ENCODE measurements at regions not wholly inside any gene's neighbourhood (a gene's known extent, or its start where the extent isn't known, plus 50 kb on each side); places are given as distances from the start of the nearest gene placed in this dataset.

- no peaks in the 10 kb centered on the region for H3K4me1 ChIP-seq (ENCODE audit: control insufficient read depth, extremely low read depth, insufficient read depth, low read length)
- TF ChIP-seq, protein P1, sequence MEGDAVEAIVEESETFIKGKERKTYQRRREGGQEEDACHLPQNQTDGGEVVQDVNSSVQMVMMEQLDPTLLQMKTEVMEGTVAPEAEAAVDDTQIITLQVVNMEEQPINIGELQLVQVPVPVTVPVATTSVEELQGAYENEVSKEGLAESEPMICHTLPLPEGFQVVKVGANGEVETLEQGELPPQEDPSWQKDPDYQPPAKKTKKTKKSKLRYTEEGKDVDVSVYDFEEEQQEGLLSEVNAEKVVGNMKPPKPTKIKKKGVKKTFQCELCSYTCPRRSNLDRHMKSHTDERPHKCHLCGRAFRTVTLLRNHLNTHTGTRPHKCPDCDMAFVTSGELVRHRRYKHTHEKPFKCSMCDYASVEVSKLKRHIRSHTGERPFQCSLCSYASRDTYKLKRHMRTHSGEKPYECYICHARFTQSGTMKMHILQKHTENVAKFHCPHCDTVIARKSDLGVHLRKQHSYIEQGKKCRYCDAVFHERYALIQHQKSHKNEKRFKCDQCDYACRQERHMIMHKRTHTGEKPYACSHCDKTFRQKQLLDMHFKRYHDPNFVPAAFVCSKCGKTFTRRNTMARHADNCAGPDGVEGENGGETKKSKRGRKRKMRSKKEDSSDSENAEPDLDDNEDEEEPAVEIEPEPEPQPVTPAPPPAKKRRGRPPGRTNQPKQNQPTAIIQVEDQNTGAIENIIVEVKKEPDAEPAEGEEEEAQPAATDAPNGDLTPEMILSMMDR (optimal IDR thresholded peaks at IDR 0.05 in 1 of 3, IDR thresholded peaks at IDR 0.05 in 1 of 3, conservative IDR thresholded peaks at IDR 0.05 in 1 of 3; ENCODE audit: extremely low read depth in 1 of 3, insufficient read depth in 2 of 3, low read length in 3 of 3), result no peak
- TF ChIP-seq EZH2 (IDR thresholded peaks at IDR 0.05; ENCODE audit: low read length), result no peak
- no peak overlapping the region for H3K9ac ChIP-seq (ENCODE audit: control insufficient read depth, extremely low read depth, insufficient read depth, low read length)
- no peak overlapping the region for H3K27ac ChIP-seq (ENCODE audit: control insufficient read depth, insufficient read depth, low read length)
- H3K27me3 ChIP-seq (ENCODE audit: control insufficient read depth, extremely low read depth, insufficient read depth, low read length), result peaks cover 11% of the 10 kb centered on the region
- no peak overlapping the region for H3K4me2 ChIP-seq (ENCODE audit: control insufficient read depth, extremely low read depth, insufficient read depth, low read depth, low read length)
- H3K36me3 ChIP-seq (ENCODE audit: control insufficient read depth in 2 of 2, extremely low read depth in 1 of 2, insufficient read depth in 2 of 2, low read length in 2 of 2), result no peaks in the 10 kb centered on the region
- no peak overlapping the region for H3K4me3 ChIP-seq (ENCODE audit: control insufficient read depth in 2 of 3, extremely low read depth in 1 of 3, insufficient read depth in 2 of 3, low read depth in 1 of 3, low read length in 3 of 3)
- dilution Hi-C loops (cut with MboI; ENCODE audit: extremely low pct_ligation_motif_present, low sequenced_read_pairs), result no loop called here
- no peaks in the 10 kb centered on the region for H3K79me2 ChIP-seq (ENCODE audit: control insufficient read depth, insufficient read depth, low read length)
- H4K20me1 ChIP-seq (ENCODE audit: control insufficient read depth, extremely low read depth, insufficient read depth, low read length), result no peaks in the 10 kb centered on the region
- no peak overlapping the region for H2AFZ ChIP-seq (ENCODE audit: control insufficient read depth, low read length)
- no peaks in the 10 kb centered on the region for H3K9me1 ChIP-seq (ENCODE audit: control insufficient read depth, extremely low read depth, insufficient read depth, low read length)
- DNase-seq (ENCODE audit: low read depth, low spot score) (no peak), FAIRE-seq (no peak)
- H3K9me3 ChIP-seq (ENCODE audit: control insufficient read depth, low read depth, low read length), result no peaks in the 10 kb centered on the region
Measured at GRCh38 chr9:89935115-89935514, 330.3 kb downstream of the GADD45G start.

GRCh38 chr9:89935801-89936200 is 331.0 kb downstream of the GADD45G start:
- no peaks in the 10 kb centered on the region for H3K79me2 ChIP-seq (ENCODE audit: control insufficient read depth, insufficient read depth, low read length)
- no peak overlapping the region for H3K4me2 ChIP-seq (ENCODE audit: control insufficient read depth, extremely low read depth, insufficient read depth, low read depth, low read length)
- H3K9me3 ChIP-seq (ENCODE audit: control insufficient read depth, low read depth, low read length), result no peaks in the 10 kb centered on the region
- no peak overlapping the region for H3K4me3 ChIP-seq (ENCODE audit: control insufficient read depth in 2 of 3, extremely low read depth in 1 of 3, insufficient read depth in 2 of 3, low read depth in 1 of 3, low read length in 3 of 3)
- no peaks in the 10 kb centered on the region for H3K9me1 ChIP-seq (ENCODE audit: control insufficient read depth, extremely low read depth, insufficient read depth, low read length)
- H3K27ac ChIP-seq (ENCODE audit: control insufficient read depth, insufficient read depth, low read length), result no peak overlapping the region
- no peak for TF ChIP-seq EZH2 (IDR thresholded peaks at IDR 0.05; ENCODE audit: low read length)
- TF ChIP-seq, protein P1 (optimal IDR thresholded peaks at IDR 0.05 in 1 of 3, IDR thresholded peaks at IDR 0.05 in 1 of 3, conservative IDR thresholded peaks at IDR 0.05 in 1 of 3; ENCODE audit: extremely low read depth in 1 of 3, insufficient read depth in 2 of 3, low read length in 3 of 3), result no peak
- H3K9ac ChIP-seq (ENCODE audit: control insufficient read depth, extremely low read depth, insufficient read depth, low read length), result no peak overlapping the region
- DNase-seq (ENCODE audit: low read depth, low spot score) (no peak), FAIRE-seq (no peak)
- dilution Hi-C loops (cut with MboI; ENCODE audit: extremely low pct_ligation_motif_present, low sequenced_read_pairs), result no loop called here
- H4K20me1 ChIP-seq (ENCODE audit: control insufficient read depth, extremely low read depth, insufficient read depth, low read length), result no peaks in the 10 kb centered on the region
- peaks cover 15% of the 10 kb centered on the region for H3K27me3 ChIP-seq (ENCODE audit: control insufficient read depth, extremely low read depth, insufficient read depth, low read length)
- H2AFZ ChIP-seq (ENCODE audit: control insufficient read depth, low read length), result no peak overlapping the region
- no peaks in the 10 kb centered on the region for H3K36me3 ChIP-seq (ENCODE audit: control insufficient read depth in 2 of 2, extremely low read depth in 1 of 2, insufficient read depth in 2 of 2, low read length in 2 of 2)
- peaks cover 2% of the 10 kb centered on the region for H3K4me1 ChIP-seq (ENCODE audit: control insufficient read depth, extremely low read depth, insufficient read depth, low read length)

Data from keratinocyte (primary cell).